D721Med (cell line): ENCODE measurements at regions not wholly inside any gene's neighbourhood (a gene's known extent, or its start where the extent isn't known, plus 50 kb on each side); places are given as distances from the start of the nearest gene placed in this dataset.

Source experiments
- DNase-seq: peaks from one replicate; pipeline ENCODE4 v3.0.0; 2011; ENCODE audit warnings: low spot score; ENCODE audit not compliant: insufficient read length
- FAIRE-seq: peaks from 2 replicates; lab custom pipeline; 2011; peaks lifted over from hg19 to GRCh38; lab: Jason Lieb, UNC
- CTCF ChIP-seq: IDR thresholded peaks from 2 replicates; pipeline ENCODE4 v1.5.1; 2012; ENCODE audit warnings: mild to moderate bottlenecking, control low read depth; ENCODE audit not compliant: insufficient read depth; ENCODE audit errors: missing control alignments

- TF ChIP-seq CTCF: no peak
- FAIRE-seq: no peak
- DNase-seq: no peak
These were observed 157.4 kb upstream of the CTNNB1 start for GRCh38 chr3:41041899-41042298.

- FAIRE-seq: no peak
- TF ChIP-seq CTCF: no peak
- no peak for DNase-seq
These were observed 154.8 kb upstream of the CTNNB1 start for GRCh38 chr3:41044523-41044922.

DNA sequence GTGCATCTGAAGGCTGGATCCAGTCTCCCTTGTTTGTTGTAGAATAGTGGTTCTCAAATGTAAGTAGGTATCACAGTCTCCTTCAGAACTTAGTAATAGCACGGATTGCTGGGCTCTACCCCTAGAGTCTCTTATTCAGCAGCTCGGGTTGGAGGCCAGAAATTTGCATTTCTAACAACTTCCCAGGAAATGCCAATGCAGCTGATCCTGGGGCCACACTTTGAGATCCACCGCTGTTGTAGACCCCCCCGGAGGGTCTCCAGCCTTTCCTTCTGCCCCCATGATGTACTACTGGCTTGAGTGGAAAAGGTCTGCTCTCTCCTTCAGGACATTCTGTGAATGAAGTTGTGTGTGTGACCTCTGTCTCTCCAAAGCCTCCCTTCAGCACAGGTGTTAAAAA, 153.8 kb upstream of the CTNNB1 start:
- FAIRE-seq (no peak), DNase-seq (no peak)
- TF ChIP-seq CTCF: no peak

DNA sequence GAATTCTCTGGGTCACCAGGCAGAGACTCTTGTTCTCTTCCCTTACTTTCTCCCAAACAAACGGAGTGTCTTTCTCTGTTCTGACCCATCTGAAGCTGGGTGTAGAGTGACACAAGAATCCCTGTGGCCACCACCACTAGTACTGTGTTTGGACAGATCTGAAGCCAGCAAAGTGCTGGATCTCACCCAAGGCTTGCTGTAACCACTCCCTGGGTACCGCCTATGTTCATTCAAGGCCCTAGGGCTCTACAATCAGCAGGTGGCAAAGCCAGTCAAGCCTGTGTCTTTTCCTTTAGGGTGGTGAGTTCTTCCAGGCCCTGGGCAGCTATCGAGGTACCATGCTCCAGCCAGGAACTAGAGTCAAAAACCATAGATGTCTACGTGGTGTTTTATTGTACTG, 149.2 kb upstream of the CTNNB1 start:
- TF ChIP-seq CTCF: no peak
- FAIRE-seq (no peak), DNase-seq (no peak)

DNA sequence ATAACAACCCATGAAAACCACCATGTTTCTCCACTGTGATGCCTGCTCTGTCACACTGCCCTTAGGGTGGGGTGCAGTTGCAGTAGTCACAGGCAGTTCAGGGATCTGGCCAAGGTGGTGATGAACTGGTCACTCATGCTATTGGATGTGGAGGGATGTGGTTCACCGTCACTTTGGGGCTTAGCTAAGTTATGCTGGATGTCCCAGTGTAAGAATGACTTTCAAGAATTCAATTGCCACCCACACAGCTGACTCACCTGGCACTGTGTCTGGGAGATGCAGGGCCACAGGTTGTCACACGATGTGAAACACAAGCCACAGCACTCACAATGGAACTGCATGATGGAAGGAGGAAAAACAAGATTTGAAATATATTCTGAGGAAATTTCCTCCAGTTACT, 146.1 kb upstream of the CTNNB1 start:
- FAIRE-seq (no peak), DNase-seq (no peak)
- no peak for TF ChIP-seq CTCF

GRCh38 chr3:41060106-41060505, 139.2 kb upstream of the CTNNB1 start:
- no peak for TF ChIP-seq CTCF
- FAIRE-seq (no peak), DNase-seq (no peak)

GRCh38 chr3:41064070-41064469, 135.2 kb upstream of the CTNNB1 start:
- TF ChIP-seq CTCF: no peak
- FAIRE-seq (no peak), DNase-seq (no peak)
